ENCODE measurements at regions not wholly inside any gene's neighbourhood (a gene's known extent, or its start where the extent isn't known, plus 50 kb on each side); places are given as distances from the start of the nearest gene placed in this dataset.
A peak's percentile ranks its signal among the peaks of the same experiment; 100 is the strongest.
"Not testable (repeated sequence)": the region's sequence is repeated elsewhere in the genome, so short reads cannot be mapped to it uniquely, and the experiment has no call there.

DNA sequence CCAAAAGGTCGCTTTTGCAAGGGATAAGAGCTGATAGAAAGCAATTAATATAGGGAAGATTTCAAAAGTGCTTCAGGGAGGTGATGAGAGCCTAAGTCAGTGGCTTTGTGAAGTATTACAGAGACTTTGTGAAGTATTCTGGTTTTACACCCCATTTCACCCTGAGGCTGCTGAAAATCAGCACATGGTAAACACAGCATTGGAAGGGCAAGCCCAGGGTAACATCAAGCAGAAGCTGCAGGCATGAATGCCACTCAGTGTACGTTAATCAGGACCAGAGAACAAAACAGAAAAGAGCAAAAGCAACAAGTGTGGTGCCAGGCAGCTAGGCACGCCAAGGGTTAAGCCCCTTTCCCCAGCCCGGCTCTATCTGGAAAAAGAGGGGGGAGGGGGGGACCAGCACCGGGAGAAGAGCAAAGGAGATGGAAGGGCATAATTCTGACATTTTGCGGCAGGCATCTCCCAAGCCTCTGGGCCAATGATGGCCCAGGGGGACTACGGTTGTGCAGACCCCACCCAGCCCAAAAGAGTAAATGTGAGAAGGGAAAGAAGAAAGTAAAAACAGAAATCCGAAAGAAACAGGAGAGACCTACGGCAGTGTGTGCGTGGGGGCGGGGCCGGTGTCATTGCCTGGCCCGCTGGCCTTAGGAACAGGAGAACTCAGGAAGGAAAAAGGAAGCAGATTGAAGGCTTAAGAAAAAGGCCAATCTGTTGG is 58.9 kb downstream of the DHRS2 start:
- DNase-seq: no peak

DNA sequence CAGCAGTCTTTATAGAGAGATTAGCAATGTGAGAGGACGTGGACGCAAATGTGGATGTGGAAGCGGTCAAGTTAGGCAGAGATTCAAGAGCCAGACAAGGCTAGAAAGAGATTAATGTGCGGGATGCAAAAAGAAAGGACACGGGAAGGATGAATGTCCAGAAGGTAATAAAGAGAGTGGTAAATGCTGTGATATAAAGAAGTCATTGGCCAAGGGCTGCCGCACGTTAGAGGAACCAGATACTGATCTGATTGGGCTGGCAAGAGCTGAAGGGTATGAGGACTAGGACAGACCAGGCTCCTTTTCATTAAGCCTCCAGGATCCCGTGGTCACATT is 59.5 kb downstream of the DHRS2 start:
- no peak for DNase-seq

DNA sequence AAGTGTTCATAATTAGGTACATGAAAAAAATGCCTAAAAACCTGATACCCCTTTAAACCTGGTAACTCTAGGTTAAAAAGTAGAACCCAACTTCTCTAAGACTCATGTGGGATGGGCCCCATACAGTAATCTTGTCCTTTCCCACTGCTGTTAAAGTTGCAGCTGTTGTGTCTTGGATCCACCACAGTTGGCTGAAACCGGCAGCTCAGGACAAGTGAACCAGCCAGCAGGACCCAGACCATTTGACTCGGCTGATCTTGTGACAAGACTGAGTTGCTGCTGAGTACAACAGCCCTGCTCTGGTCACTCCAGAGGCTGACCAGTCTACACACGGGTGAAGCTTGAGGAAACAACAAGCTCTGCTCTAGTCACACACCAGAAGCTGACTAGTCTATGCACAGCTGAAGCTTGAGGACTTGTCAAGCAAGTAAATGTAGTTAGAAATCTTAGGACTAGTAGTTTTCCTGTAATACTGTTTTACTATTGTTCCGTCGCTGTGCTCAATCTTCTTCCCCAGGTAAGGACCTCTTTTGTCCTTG is 60.6 kb downstream of the DHRS2 start:
- no peak for DNase-seq

DNA sequence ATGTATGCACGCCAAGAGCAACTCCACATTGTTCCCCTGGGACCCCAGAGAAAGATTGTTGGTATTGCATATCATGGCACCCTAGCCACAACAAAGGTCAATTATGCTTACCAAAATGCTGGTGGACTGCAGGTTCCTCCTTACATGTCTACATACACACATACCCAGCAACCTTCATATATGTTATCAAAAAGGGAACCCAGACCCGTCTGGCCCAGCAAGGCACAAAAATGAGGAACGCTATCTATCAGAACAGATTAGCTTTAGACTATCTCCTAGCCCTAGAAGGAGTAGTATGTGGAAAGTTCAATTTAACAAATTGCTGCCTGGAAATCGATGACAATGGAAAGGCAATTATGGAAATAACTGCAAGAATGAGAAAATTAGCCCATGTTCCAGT is 61.5 kb downstream of the DHRS2 start:
- DNase-seq: no peak

DNA sequence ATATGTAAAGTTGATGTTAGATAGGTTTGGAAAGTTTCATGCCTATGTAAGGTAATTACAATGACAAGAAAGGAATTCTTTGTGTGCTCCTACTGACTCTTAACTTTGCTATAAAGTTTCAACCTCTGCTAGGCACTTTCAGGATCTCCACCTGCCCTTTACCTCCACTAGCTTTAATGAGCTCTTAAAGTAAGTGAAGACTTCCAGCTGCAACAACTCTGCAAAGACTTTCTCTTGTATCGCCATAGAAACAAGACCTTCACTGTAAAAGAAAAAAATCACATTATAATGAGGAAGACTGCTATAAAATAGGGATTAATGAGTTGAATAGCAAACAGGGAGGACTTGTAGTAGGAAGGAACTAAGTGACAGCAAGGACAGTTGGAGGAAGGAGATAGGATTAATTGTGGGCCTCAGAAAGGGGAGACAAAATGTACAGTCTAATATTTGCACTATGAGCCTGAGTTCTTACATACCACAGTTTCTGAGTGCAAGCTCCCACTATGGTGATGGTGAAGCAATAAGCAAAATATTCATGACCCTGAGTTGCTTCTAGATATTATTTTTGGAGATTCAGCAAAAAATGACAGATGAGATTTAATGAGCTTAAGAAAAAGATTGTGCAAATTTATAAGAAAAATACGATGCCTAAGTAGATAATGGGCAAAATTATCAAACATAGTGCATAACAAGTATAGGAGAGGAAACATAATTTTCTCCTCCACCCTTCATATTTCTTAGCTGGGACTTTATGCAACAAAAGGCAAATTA is 66.7 kb downstream of the DHRS2 start:
- no peak for DNase-seq

DNA sequence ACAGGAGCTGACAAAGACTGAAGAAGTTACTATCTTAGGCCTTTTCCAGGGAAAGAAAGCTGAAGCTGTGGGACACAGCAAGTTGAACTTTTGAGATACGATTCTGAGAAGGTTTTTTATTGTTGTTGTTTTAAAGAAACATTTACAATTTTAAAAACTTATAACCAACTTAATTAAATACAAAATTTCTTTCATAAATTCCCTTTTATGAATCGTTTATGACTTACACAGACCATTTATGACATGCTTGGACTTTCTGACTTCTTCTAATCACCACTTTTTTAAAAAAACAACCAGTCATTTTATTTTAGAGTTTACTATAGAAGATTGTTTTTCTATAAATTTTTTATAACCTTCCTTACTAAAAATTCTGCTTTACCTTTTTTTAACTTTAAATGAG is 68.7 kb downstream of the DHRS2 start:
- no peak for DNase-seq

DNA sequence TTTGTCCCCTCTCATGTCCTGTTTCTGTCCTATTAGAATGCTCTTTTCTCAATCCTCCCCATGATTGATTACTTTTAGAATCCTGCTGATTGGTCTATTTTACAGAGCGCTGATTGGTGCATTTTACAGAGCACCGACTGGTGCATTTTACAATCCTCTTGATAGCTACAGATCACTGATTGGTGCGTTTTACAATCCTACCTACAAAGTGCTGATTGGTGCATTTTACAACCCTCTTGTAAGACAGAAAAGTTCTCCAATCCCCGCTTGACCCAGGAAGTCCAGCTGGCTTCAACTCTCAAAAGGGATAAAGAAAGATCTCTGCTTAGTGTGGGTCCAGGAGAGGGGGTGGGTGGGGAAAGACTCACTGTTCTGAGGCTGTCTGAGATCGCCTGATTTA is 71.3 kb downstream of the DHRS2 start:
- no peak for DNase-seq

DNA sequence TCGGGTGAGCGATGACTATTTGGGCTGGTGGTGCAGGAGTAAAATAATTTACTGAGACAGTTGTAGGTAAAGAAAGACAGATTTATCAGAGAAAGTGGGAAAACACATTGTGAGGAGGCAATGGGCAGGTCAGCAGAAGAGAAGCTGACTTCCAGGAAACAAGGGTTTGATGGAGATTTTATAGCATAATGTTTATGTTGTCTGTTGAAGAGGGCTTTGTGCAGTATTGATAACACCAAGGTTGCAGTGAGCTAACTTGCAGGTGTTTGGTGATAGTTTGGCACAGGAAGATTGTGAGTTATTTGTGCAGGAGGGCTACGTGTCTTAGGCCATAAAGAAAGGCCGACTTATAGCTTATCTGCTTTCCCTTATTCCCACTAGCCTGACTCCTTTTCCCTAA is 72.2 kb downstream of the DHRS2 start:
- DNase-seq: no peak

DNA sequence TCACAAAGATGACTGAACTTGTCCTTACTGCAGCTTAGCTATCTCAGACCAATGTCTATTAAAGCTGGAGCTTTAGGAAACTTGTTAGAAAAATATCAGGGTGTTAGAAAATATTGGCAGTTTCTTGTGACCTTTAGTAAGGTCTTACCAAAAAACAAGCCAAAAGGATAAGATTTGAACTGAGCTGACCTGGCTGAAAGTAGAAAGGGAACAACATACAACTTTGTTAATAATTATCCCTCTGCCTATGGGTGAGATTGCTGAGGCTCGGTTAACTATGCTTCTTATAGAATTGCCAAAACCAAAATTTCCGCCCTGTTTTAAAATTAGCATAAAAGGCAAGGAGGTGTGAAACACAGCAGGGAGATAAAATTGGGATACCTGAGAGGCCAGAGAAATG is 73.8 kb downstream of the DHRS2 start:
- DNase-seq: no peak

DNA sequence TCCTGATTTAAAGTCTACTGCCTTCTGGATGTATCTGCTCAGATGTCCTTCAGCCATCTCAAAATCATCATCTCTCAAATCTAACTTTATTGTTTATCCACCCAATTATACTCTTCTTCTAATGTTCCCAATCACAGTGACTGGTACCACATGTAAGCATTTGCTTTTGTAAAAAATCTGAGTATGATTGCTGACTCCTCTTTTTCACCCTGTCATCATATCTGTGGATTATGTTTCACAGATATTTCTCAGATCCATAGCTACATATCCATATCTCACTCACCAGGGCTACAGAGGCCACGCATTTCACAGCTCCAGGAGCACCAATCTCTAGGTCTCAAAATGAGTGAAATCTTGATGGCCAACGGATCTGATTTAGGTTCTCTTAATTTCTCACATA is 76.1 kb downstream of the DHRS2 start:
- no peak for DNase-seq

DNA sequence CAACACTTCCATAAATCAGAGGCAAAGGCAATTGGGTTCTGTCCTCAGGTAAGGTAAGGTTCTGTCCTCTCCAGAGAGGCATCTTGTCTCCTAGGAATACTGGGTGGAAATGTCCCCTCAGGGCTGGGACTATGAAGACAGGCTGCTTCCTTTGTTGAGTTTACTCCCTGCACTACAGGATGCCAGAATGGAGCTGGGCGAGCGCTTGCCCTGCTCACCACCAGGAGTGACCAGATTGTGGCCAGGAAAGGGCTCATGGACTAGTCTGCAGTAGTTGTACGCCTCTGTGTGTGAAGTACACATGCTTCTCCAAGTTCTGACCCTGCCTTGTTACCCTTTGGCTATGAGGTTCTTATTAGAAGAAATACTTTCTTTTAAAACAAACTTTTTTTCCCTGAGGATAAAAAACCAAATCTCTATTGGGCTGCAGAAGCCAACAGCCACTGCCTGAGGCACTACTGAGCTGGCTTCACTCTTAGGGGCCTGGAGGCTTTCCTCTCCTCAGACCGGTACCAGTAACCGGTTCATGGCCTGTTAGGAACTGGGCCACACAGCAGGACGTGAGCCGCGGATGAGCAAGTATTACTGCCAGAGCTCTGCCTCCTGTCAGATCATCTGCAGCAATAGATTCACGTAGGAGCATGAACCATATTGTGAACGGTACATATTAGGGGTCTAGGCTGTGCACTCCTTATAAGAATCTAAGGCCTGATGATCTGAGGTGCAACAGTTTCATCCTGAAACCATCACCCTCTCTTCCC is 83.2 kb downstream of the DHRS2 start:
- DNase-seq: no peak

DNA sequence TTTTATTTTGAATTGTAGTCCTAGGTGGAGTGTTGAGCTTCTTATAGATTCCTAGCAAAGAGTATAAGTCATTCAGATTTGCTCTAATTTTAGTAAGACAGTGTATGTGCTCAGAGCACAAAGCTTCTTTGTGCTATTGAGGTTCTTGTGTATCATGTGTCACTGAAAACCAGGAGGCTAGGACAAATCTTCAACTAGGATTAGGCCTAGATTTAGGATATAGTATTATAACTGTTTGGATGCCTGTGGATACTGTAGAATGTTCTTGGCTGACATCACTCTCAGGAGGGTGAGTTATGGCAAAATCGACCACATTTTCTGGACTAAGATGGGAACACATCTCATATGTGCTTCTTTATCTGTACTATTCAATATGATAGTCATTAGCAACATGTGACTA is 86.5 kb downstream of the DHRS2 start:
- DNase-seq: no peak

DNA sequence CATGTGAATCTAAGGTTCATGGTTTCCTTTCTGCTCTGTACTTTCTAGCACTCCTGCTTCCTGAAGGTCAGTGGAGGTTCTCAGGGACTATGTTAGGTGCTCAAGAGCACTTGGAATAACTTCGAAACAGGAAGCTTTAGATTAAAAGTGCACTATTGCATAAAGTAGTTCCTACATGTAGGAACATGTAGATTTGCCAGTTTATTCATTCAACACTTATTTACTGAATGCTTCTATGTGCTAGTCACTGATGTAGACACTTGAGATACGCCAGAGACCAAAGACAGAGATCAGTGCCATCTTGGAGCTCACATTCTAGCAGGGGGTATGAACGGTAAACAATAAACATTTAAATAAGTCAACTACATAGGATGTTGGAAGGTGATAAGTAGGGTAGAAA is 87.7 kb downstream of the DHRS2 start:
- DNase-seq: no peak

DNA sequence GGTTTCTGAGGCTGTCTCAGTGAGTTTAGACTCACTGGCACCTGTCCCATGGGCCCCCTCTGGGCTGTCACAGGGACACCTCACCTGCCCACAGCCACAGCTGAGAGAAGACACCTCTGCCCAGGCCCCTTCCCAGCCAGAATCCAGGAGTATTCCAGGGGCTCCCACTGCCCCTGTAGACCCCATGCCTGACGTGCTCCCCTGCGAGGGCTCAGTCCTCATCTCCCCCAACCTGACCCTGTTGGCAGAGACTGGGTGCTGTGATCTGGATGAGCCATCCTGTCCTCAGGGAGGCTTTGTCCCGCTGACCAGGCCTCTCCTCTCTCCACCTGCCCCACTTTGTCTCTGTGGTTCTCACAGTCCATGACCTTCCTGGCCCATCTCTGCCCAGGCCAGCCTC is 89.4 kb downstream of the DHRS2 start:
- no peak for DNase-seq

DNA sequence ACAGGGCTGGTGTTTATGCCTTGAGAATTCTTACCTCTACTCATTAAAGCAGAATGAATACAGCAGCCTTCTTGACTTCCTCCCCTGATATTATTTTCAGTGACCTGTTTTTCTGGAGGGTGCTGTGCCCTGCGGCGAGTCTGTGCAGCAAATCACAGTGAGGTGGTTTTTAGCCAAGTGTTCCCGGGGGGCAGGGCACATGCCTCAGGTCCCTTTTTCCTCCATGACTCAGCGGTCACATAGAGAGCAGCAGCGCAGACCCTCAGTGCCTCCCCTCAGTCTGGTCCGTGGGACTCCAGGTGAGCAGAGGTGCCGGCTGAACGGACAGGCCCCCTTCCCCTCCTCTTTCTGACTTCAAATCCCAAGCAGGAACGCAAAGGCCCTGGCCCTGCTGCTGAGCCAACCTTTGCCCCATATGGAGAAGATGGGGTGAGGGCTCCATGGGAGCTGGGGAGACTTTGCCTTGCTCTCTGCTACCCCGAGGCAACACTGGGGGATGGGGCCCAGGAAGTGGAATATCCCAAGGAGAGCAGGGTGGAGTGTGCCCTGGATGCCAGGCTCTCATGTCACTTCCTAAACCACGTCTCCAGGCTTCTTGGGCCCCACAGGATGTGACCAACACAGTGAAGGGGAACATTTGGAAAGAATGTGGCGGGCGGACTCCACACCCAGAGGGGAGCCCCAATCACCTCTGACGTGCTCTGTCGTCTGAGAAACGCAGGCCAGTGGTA is 90.0 kb downstream of the DHRS2 start:
- no peak for DNase-seq

DNA sequence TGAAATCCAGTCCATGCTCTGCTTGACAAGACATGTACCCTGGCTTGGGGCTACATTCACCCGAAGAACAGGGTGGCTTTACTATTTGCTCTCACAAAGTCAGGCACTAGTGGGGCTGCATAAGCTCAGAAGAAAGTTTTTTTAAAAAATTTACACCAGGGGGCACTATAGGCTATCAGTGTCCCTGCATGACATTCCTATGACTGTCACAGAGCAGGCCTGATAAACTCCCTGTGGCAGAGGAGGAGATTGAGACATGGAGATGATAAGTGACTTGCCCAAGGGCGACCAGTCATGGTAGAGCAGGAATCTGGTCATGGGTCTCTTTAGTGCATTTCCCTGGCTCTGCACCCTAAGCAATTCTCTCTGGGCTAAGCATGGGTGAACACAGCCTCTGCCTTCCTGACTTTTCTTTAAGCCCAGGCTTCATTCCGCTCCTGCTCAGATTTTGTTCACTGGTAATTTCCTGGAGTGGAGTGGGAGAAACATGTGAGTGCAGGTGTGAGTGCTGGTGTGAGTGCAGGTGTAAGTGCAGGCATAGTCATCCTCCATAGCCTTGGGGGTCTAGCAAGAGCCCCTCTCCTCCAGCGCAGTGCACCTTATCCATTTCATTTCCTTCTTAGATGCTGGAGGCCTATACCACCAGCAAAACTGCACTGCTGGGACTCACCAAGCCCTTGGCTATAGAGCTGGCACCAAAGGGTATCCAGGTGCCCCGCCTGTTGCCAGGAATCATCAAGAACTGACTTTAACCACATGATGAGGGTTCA is 91.6 kb downstream of the DHRS2 start:
- DNase-seq: peak in 1 of 2 donors; percentile 20

DNA sequence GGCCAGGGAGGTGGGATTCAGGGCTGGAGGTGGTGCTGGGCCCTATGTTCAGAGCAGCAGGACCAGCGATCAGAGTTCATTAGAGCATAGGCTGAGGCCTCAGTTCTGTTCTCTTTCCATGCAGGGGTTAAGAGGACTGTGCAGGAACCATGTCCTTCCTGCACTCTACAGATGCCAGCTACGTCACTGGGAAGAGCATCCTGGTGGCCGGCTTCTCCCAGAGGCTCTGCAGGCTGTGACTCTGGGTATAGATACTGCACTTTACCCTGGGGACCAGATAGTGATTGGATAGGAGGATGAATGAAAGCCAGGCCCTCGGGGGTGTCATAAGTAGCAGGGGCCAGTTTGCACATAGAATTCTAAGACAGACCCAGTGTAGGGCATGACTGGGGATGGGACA is 92.6 kb downstream of the DHRS2 start:
- no peak for DNase-seq

DNA sequence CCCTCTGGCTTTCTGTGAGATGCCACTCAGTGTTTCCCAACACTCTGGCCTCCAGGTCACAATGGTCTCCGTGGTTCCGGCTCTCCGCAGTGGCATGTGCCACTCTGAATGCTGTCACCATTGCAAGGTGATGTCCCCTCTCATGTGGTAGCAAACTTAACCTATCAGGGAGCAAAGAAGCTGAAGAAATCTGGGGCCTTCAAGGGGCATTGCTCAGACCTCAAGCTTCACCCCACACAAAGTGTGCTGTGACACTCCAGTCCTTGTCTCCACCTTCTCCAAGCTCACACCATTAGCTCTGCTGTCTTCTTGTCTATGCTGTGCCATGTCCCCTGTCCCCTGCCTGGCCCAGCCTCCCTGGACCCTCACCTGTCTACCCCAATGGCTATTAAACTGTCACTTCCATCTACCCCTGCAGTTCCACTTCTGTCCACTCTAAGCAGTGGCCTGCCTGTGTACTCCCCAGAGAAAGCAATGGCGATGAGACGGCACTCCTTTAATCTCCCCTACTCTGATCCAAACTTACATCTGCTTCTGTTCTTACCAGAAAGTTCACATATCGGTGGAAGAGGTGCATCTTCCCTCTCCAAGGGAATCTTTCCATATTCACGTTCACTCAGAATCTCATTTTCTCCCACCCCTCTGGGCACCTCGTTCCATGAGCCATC is 93.7 kb downstream of the DHRS2 start:
- DNase-seq: no peak

DNA sequence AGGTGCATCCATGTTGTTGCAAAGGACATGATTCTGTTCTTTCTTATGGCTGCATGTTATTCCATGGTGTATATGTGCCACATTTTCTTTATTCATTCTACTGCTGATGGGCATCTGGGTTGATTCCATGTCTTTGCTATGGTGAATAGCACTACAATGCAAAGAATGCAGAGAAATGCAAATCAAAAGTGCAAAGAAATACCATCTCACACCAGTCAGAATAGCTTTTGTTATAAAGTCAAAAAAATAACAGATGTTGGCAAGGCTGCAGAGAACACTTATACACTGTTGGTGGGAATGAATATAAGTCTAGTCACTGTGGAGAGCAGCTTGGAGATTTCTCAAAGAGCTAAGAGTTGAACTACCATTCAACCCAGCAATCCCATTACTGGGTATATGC is 99.2 kb downstream of the DHRS2 start:
- DNase-seq: no peak

DNA sequence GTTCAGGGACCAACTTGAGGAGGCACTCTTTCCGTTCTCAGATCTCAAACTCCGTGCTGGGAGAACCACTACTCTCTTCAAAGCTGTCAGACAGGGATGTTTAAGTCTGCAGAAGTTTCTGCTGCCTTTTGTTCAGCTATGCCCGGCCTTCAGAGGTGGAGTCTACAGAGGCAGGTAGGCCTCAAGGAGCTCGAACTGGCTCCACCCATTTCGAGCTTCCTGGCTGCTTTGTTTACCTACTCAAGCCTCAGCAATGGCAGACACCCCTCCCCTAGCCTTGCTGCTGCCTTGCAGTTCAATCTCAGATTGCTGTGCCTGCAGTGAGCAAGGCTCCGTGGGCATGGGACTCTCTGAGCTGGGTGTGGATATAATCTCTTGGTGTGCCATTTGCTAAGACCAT is 108.2 kb downstream of the DHRS2 start:
- DNase-seq: not testable (repeated sequence)

DNA sequence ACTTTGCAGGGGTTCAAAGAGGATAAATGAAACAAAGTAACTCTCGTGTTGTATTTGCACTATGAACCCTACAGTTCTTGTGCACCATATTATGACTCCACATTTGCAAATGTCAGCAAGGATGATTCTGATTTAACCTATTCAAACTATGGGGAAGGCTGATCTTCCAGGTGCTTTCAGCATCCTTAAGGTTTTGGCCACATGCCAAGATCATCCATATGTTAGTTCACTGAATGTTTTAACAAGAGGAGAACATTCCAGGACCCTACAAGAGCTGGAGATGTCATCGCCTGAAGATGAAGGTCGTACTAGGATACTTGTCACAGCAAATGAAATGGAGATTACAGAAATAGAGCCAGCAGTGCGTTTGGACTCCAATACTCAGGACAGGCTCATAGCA is 114.2 kb downstream of the DHRS2 start:
- DNase-seq: no peak

DNA sequence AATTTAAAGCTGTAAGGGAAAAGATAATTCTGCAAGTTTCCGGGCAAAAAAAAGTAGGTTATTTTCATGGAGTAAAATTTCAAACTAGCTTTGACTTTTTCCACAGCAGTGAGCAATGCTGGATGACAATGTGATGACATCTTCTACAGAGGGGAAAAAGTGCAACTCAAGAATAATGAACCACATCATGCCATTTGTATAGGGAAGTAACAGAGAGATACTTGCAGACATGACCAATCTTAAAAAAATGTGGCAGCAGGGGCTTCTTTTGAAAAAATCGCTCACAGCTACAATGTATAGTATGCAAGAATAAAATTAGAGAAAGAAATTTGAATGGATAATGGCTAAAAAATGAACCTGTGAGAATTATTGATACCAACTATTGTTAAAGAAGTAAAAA is 115.5 kb downstream of the DHRS2 start:
- DNase-seq: no peak

All from bone marrow (tissue), 2 donors.